ENCODE measurements at regions not wholly inside any gene's neighbourhood (a gene's known extent, or its start where the extent isn't known, plus 50 kb on each side); places are given as distances from the start of the nearest gene placed in this dataset.
"Not testable (repeated sequence)": the region's sequence is repeated elsewhere in the genome, so short reads cannot be mapped to it uniquely, and the experiment has no call there.

DNA sequence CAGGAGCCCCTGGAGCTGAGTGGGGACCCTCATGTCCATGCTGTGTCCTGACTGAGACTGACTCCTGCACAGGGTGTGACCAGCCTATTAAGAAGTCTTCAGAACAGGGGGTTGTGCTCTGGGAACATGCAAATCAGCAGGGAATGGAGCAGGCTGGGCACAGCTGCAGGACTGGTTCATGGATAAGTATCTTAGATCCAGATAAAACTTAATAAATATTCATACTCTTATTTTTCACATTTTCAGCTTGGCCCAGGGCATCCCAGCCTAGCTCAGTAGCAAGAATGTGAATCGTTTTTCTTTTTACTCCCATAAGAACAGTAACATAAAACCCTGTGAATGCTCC is 479.7 kb downstream of the RPIA start:
- not testable (repeated sequence) for TF ChIP-seq ATF3 (IDR thresholded peaks at IDR 0.05); CTCF (IDR thresholded peaks at IDR 0.05 in 2 of 3, conservative IDR thresholded peaks at IDR 0.05 in 1 of 3; ENCODE audit: borderline replicate concordance in 1 of 3, insufficient read depth in 1 of 3, low read depth in 2 of 3, low read length in 2 of 3); REST (IDR thresholded peaks at IDR 0.05; ENCODE audit: low read depth)
- TF ChIP-seq, protein P1, sequence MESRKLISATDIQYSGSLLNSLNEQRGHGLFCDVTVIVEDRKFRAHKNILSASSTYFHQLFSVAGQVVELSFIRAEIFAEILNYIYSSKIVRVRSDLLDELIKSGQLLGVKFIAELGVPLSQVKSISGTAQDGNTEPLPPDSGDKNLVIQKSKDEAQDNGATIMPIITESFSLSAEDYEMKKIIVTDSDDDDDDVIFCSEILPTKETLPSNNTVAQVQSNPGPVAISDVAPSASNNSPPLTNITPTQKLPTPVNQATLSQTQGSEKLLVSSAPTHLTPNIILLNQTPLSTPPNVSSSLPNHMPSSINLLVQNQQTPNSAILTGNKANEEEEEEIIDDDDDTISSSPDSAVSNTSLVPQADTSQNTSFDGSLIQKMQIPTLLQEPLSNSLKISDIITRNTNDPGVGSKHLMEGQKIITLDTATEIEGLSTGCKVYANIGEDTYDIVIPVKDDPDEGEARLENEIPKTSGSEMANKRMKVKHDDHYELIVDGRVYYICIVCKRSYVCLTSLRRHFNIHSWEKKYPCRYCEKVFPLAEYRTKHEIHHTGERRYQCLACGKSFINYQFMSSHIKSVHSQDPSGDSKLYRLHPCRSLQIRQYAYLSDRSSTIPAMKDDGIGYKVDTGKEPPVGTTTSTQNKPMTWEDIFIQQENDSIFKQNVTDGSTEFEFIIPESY (IDR thresholded peaks at IDR 0.05; ENCODE audit: extremely low read depth, insufficient replicate concordance, low read length): not testable (repeated sequence)

Data from HCT116 (cell line).